ENCODE measurements at regions not wholly inside any gene's neighbourhood (a gene's known extent, or its start where the extent isn't known, plus 50 kb on each side); places are given as distances from the start of the nearest gene placed in this dataset.

- H3K9me3 ChIP-seq (ENCODE audit: low read length) = no peaks in the 10 kb centered on the region
- H3K27ac ChIP-seq (ENCODE audit: low read length) = no peak overlapping the region
- TF ChIP-seq EZH2phosphoT487 (IDR thresholded peaks at IDR 0.05; ENCODE audit: borderline replicate concordance, low read length) (no peak), EZH2 (IDR thresholded peaks at IDR 0.05; ENCODE audit: low read length, unreplicated experiment) (no peak)
- TF ChIP-seq, protein P1, sequence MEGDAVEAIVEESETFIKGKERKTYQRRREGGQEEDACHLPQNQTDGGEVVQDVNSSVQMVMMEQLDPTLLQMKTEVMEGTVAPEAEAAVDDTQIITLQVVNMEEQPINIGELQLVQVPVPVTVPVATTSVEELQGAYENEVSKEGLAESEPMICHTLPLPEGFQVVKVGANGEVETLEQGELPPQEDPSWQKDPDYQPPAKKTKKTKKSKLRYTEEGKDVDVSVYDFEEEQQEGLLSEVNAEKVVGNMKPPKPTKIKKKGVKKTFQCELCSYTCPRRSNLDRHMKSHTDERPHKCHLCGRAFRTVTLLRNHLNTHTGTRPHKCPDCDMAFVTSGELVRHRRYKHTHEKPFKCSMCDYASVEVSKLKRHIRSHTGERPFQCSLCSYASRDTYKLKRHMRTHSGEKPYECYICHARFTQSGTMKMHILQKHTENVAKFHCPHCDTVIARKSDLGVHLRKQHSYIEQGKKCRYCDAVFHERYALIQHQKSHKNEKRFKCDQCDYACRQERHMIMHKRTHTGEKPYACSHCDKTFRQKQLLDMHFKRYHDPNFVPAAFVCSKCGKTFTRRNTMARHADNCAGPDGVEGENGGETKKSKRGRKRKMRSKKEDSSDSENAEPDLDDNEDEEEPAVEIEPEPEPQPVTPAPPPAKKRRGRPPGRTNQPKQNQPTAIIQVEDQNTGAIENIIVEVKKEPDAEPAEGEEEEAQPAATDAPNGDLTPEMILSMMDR (conservative IDR thresholded peaks at IDR 0.05; ENCODE audit: low read depth, low read length) = no peak
- POLR2A ChIA-PET (ENCODE audit: unreplicated experiment) = no interaction called here
- no peak overlapping the region for H3K4me2 ChIP-seq (ENCODE audit: low read length)
- H3K9ac ChIP-seq (ENCODE audit: low read length) = no peak overlapping the region
- no peaks in the 10 kb centered on the region for H4K20me1 ChIP-seq (ENCODE audit: low read length)
- no peaks in the 10 kb centered on the region for H3K9me2 ChIP-seq (replicated peaks; ENCODE audit: low read length)
- intact Hi-C loops (cut with micrococcal nuclease) = no loop called here
- H3K4me3 ChIP-seq (ENCODE audit: low read length) = no peak overlapping the region
- no peaks in the 10 kb centered on the region for H3F3A ChIP-seq (ENCODE audit: low read length, unreplicated experiment)
- BruUV-seq (replicated peaks) = no TSS peak
- DNase-seq (no peak), ATAC-seq (peak; percentile 40)
- H3K36me3 ChIP-seq (ENCODE audit: low read depth, low read length) = no peaks in the 10 kb centered on the region
- H3K4me1 ChIP-seq (ENCODE audit: insufficient read depth, low read length) = peaks cover 5% of the 10 kb centered on the region; the same call in 1 of the 2 replicates
- no peak overlapping the region for H2AFZ ChIP-seq (ENCODE audit: low read length)
- H3K79me2 ChIP-seq (ENCODE audit: low read length) = no peaks in the 10 kb centered on the region
- H3K27me3 ChIP-seq (ENCODE audit: low read length) = no peaks in the 10 kb centered on the region
- CTCF ChIA-PET = interaction anchor here (0.6 kb wide), 1 partner anchor 63 kb away, joined by 3 read pairs; the partner anchor contains the start of gene CSRP2
Measured at GRCh38 chr12:76942267-76942666, 63.4 kb upstream of the CSRP2 start.

- DNase-seq = no peak
- no peaks in the 10 kb centered on the region for H3K9me2 ChIP-seq (replicated peaks; ENCODE audit: low read length)
- no peaks in the 10 kb centered on the region for H3K79me2 ChIP-seq (ENCODE audit: low read length)
- no peaks in the 10 kb centered on the region for H4K20me1 ChIP-seq (ENCODE audit: low read length)
- TF ChIP-seq EZH2 (IDR thresholded peaks at IDR 0.05; ENCODE audit: low read length, unreplicated experiment) (no peak), EZH2phosphoT487 (IDR thresholded peaks at IDR 0.05; ENCODE audit: borderline replicate concordance, low read length) (no peak)
- TF ChIP-seq, protein P1 (conservative IDR thresholded peaks at IDR 0.05; ENCODE audit: low read depth, low read length) = no peak
- H3K9me3 ChIP-seq (ENCODE audit: low read length) = no peaks in the 10 kb centered on the region
- intact Hi-C loops (cut with micrococcal nuclease) = no loop called here
- no peak overlapping the region for H3K4me3 ChIP-seq (ENCODE audit: low read length)
- H3K36me3 ChIP-seq (ENCODE audit: low read depth, low read length) = no peaks in the 10 kb centered on the region
- H3K4me1 ChIP-seq (ENCODE audit: insufficient read depth, low read length) = peaks cover 2% of the 10 kb centered on the region; the same call in 1 of the 2 replicates
- ATAC-seq = no peak
- H3K27me3 ChIP-seq (ENCODE audit: low read length) = no peaks in the 10 kb centered on the region
- CTCF ChIA-PET = no interaction called here
- H3K27ac ChIP-seq (ENCODE audit: low read length) = no peak overlapping the region
- POLR2A ChIA-PET (ENCODE audit: unreplicated experiment) = no interaction called here
- no peak overlapping the region for H3K9ac ChIP-seq (ENCODE audit: low read length)
- H3F3A ChIP-seq (ENCODE audit: low read length, unreplicated experiment) = no peaks in the 10 kb centered on the region
- BruUV-seq (replicated peaks) = no TSS peak
- H2AFZ ChIP-seq (ENCODE audit: low read length) = no peak overlapping the region
- H3K4me2 ChIP-seq (ENCODE audit: low read length) = no peak overlapping the region
Measured at GRCh38 chr12:76940671-76941445, 62.0 kb upstream of the CSRP2 start.

- CTCF ChIA-PET = no interaction called here
- ATAC-seq = no peak
- Histone ChIP-seq H3K9me3 (ENCODE audit: low read length) (no peaks in the 10 kb centered on the region), H3K4me2 (ENCODE audit: low read length) (no peak overlapping the region), H4K20me1 (ENCODE audit: low read length) (no peaks in the 10 kb centered on the region), H3K36me3 (ENCODE audit: low read depth, low read length) (no peaks in the 10 kb centered on the region), H3K4me3 (ENCODE audit: low read length) (no peak overlapping the region), H3K9ac (ENCODE audit: low read length) (no peak overlapping the region), H3F3A (ENCODE audit: low read length, unreplicated experiment) (no peaks in the 10 kb centered on the region), H3K9me2 (replicated peaks; ENCODE audit: low read length) (no peaks in the 10 kb centered on the region), H3K4me1 (ENCODE audit: insufficient read depth, low read length) (no peaks in the 10 kb centered on the region), H3K79me2 (ENCODE audit: low read length) (no peaks in the 10 kb centered on the region), H3K27me3 (ENCODE audit: low read length) (no peaks in the 10 kb centered on the region), H2AFZ (ENCODE audit: low read length) (no peak overlapping the region), H3K27ac (ENCODE audit: low read length) (no peak overlapping the region)
- intact Hi-C loops (cut with micrococcal nuclease) = no loop called here
- TF ChIP-seq EZH2phosphoT487 (IDR thresholded peaks at IDR 0.05; ENCODE audit: borderline replicate concordance, low read length) (no peak), EZH2 (IDR thresholded peaks at IDR 0.05; ENCODE audit: low read length, unreplicated experiment) (no peak)
- TF ChIP-seq, protein P1 (conservative IDR thresholded peaks at IDR 0.05; ENCODE audit: low read depth, low read length) = no peak
- POLR2A ChIA-PET (ENCODE audit: unreplicated experiment) = interaction anchor here (0.6 kb wide), 1 partner anchor 455 kb away, joined by 3 read pairs; no protein-coding TSS in a partner anchor
- no TSS peak for BruUV-seq (replicated peaks)
- no peak for DNase-seq
Measured at GRCh38 chr12:76939701-76940100, 60.9 kb upstream of the CSRP2 start.
